ENCODE measurements at regions not wholly inside any gene's neighbourhood (a gene's known extent, or its start where the extent isn't known, plus 50 kb on each side); places are given as distances from the start of the nearest gene placed in this dataset.

- H3K4me2 ChIP-seq: no peak overlapping the region
Observed at GRCh38 chr6:126477678-126478077, 137.8 kb downstream of the CENPW start.

More at GRCh38 chr6:126477678-126478077, 137.8 kb downstream of the CENPW start:
- no peak overlapping the region for H2AFZ ChIP-seq
- Mint-ChIP-seq H3K36me3 (ENCODE audit: low read depth) (no peaks in the 10 kb centered on the region), H3K4me3 (no peak overlapping the region), H3K27ac (no peak overlapping the region), H3K9me3 (no peaks in the 10 kb centered on the region), H3K4me1 (peaks cover 5% of the 10 kb centered on the region; the same call in 2 of the 3 replicates), H3K27me3 (ENCODE audit: insufficient read depth, low read depth, poor library complexity) (no peaks in the 10 kb centered on the region)
- H3K9me2 ChIP-seq (ENCODE audit: insufficient read depth): no peaks in the 10 kb centered on the region
- H3F3A ChIP-seq (replicated peaks; ENCODE audit: low read depth): no peaks in the 10 kb centered on the region
- TF ChIP-seq POLR2AphosphoS5 (IDR thresholded peaks at IDR 0.05; ENCODE audit: low read depth) (no peak), REST (IDR thresholded peaks at IDR 0.05; ENCODE audit: unreplicated experiment) (no peak), JUNB (IDR thresholded peaks at IDR 0.05; ENCODE audit: unreplicated experiment) (no peak), STAT1 (IDR thresholded peaks at IDR 0.05; ENCODE audit: unreplicated experiment) (no peak)
- TF ChIP-seq, protein P1, sequence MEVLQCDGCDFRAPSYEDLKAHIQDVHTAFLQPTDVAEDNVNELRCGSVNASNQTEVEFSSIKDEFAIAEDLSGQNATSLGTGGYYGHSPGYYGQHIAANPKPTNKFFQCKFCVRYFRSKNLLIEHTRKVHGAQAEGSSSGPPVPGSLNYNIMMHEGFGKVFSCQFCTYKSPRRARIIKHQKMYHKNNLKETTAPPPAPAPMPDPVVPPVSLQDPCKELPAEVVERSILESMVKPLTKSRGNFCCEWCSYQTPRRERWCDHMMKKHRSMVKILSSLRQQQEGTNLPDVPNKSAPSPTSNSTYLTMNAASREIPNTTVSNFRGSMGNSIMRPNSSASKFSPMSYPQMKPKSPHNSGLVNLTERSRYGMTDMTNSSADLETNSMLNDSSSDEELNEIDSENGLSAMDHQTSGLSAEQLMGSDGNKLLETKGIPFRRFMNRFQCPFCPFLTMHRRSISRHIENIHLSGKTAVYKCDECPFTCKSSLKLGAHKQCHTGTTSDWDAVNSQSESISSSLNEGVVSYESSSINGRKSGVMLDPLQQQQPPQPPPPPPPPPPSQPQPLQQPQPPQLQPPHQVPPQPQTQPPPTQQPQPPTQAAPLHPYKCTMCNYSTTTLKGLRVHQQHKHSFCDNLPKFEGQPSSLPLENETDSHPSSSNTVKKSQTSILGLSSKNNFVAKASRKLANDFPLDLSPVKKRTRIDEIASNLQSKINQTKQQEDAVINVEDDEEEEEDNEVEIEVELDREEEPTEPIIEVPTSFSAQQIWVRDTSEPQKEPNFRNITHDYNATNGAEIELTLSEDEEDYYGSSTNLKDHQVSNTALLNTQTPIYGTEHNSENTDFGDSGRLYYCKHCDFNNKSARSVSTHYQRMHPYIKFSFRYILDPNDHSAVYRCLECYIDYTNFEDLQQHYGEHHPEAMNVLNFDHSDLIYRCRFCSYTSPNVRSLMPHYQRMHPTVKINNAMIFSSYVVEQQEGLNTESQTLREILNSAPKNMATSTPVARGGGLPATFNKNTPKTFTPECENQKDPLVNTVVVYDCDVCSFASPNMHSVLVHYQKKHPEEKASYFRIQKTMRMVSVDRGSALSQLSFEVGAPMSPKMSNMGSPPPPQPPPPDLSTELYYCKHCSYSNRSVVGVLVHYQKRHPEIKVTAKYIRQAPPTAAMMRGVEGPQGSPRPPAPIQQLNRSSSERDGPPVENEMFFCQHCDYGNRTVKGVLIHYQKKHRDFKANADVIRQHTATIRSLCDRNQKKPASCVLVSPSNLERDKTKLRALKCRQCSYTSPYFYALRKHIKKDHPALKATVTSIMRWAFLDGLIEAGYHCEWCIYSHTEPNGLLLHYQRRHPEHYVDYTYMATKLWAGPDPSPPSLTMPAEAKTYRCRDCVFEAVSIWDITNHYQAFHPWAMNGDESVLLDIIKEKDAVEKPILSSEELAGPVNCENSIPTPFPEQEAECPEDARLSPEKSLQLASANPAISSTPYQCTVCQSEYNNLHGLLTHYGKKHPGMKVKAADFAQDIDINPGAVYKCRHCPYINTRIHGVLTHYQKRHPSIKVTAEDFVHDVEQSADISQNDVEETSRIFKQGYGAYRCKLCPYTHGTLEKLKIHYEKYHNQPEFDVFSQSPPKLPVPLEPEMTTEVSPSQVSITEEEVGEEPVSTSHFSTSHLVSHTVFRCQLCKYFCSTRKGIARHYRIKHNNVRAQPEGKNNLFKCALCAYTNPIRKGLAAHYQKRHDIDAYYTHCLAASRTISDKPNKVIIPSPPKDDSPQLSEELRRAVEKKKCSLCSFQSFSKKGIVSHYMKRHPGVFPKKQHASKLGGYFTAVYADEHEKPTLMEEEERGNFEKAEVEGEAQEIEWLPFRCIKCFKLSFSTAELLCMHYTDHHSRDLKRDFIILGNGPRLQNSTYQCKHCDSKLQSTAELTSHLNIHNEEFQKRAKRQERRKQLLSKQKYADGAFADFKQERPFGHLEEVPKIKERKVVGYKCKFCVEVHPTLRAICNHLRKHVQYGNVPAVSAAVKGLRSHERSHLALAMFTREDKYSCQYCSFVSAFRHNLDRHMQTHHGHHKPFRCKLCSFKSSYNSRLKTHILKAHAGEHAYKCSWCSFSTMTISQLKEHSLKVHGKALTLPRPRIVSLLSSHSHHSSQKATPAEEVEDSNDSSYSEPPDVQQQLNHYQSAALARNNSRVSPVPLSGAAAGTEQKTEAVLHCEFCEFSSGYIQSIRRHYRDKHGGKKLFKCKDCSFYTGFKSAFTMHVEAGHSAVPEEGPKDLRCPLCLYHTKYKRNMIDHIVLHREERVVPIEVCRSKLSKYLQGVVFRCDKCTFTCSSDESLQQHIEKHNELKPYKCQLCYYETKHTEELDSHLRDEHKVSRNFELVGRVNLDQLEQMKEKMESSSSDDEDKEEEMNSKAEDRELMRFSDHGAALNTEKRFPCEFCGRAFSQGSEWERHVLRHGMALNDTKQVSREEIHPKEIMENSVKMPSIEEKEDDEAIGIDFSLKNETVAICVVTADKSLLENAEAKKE (CRISPR knock-in tag; IDR thresholded peaks at IDR 0.05): no peak
- DNase-seq (ENCODE audit: low spot score): no peak
- no peaks in the 10 kb centered on the region for H3K79me2 ChIP-seq (replicated peaks; ENCODE audit: insufficient read depth)
- H3K36me3 ChIP-seq (ENCODE audit: insufficient read depth): no peaks in the 10 kb centered on the region
- H3K4me3 ChIP-seq: no peak overlapping the region
- H3K27me3 ChIP-seq (ENCODE audit: insufficient read depth): no peaks in the 10 kb centered on the region
- no peak overlapping the region for H3K27ac ChIP-seq (ENCODE audit: low read depth)
- H4K20me1 ChIP-seq (replicated peaks; ENCODE audit: insufficient read depth): no peaks in the 10 kb centered on the region
- 0 out of 2 replicates have a peak, but pooled peaks cover 6% of the 10 kb centered on the region for H3K4me1 ChIP-seq (ENCODE audit: insufficient read depth)
- ATAC-seq: no peak
